Esophagus squamous epithelium (tissue), 4 donors: ENCODE measurements at regions not wholly inside any gene's neighbourhood (a gene's known extent, or its start where the extent isn't known, plus 50 kb on each side); places are given as distances from the start of the nearest gene placed in this dataset.

Source experiments
- CTCF ChIP-seq, 6 experiments: fragments of 450-650 bp in 4 of 6; fragments of 200-600 bp in 2 of 6; sonication (generic) in 2 of 6; IDR thresholded peaks; one replicate each; pipeline ENCODE4 v1.5.1; 2016 to 2019; ENCODE audit warnings: antibody characterized with exemption in 6 of 6, mild to moderate bottlenecking in 4 of 6, moderate library complexity in 4 of 6
- POLR2A ChIP-seq, 4 donors: fragments of 450-650 bp; IDR thresholded peaks; one replicate each; pipeline ENCODE4 v1.6.1; 2017; ENCODE audit warnings: antibody characterized with exemption in 4 of 4, mild to moderate bottlenecking in 4 of 4, moderate library complexity in 3 of 4

GRCh38 chr1:39150779-39151178 is 53.7 kb upstream of the MACF1 start:
- TF ChIP-seq POLR2A (IDR thresholded peaks at IDR 0.05) (no peak), CTCF (IDR thresholded peaks at IDR 0.05) (no peak)
